CD4-positive, alpha-beta T cell treated with Interleukin-2 at 100 ng/mL for 4 hours (primary cell): ENCODE measurements at regions not wholly inside any gene's neighbourhood (a gene's known extent, or its start where the extent isn't known, plus 50 kb on each side); places are given as distances from the start of the nearest gene placed in this dataset.

Source experiments
- DNase-seq: peaks from one replicate; pipeline ENCODE4 v3.0.0-alpha.2; 2020; ENCODE audit warnings: low spot score

GRCh38 chr13:73894995-73895571, 239.1 kb downstream of the KLF12 start:
- DNase-seq = no peak

- DNase-seq = no peak
These were observed 240.4 kb downstream of the KLF12 start for GRCh38 chr13:73893833-73894232.

- no peak for DNase-seq
These were observed 242.4 kb downstream of the KLF12 start for GRCh38 chr13:73891805-73892204.

- DNase-seq = no peak
These were observed 251.0 kb downstream of the KLF12 start for GRCh38 chr13:73883162-73883561.

GRCh38 chr13:73880365-73880764, 253.8 kb downstream of the KLF12 start:
- DNase-seq = no peak

GRCh38 chr13:73879346-73880015, 254.7 kb downstream of the KLF12 start:
- no peak for DNase-seq

- no peak for DNase-seq
These were observed 256.8 kb downstream of the KLF12 start for GRCh38 chr13:73877399-73877798.

GRCh38 chr13:73876323-73876722, 257.9 kb downstream of the KLF12 start:
- DNase-seq = no peak

- no peak for DNase-seq
These were observed 260.0 kb downstream of the KLF12 start for GRCh38 chr13:73873940-73874830.

- DNase-seq = no peak
These were observed 261.8 kb downstream of the KLF12 start for GRCh38 chr13:73872397-73872796.

GRCh38 chr13:73870970-73871935, 263.0 kb downstream of the KLF12 start:
- DNase-seq = peak; percentile 37

GRCh38 chr13:73870036-73870741, 264.0 kb downstream of the KLF12 start:
- DNase-seq = no peak

GRCh38 chr13:73865027-73865426, 269.2 kb downstream of the KLF12 start:
- no peak for DNase-seq

GRCh38 chr13:73861136-73861535, 273.1 kb downstream of the KLF12 start:
- peak; percentile 19 for DNase-seq

GRCh38 chr13:73860501-73860900, 273.7 kb downstream of the KLF12 start:
- no peak for DNase-seq

- DNase-seq = peak; percentile 50
These were observed 274.4 kb downstream of the KLF12 start for GRCh38 chr13:73859841-73860240.

- no peak for DNase-seq
These were observed 277.1 kb downstream of the KLF12 start for GRCh38 chr13:73857106-73857505.

- DNase-seq = no peak
These were observed 283.1 kb downstream of the KLF12 start for GRCh38 chr13:73851104-73851503.

GRCh38 chr13:73850104-73850873, 283.9 kb downstream of the KLF12 start:
- DNase-seq = no peak

GRCh38 chr13:73849292-73849691, 284.9 kb downstream of the KLF12 start:
- peak; percentile 25 for DNase-seq
